GM21529 (cell line): ENCODE measurements at regions not wholly inside any gene's neighbourhood (a gene's known extent, or its start where the extent isn't known, plus 50 kb on each side); places are given as distances from the start of the nearest gene placed in this dataset.
"Not testable (repeated sequence)": the region's sequence is repeated elsewhere in the genome, so short reads cannot be mapped to it uniquely, and the experiment has no call there.

Experiments used
- ATAC-seq: cut with Tn5 transposase; IDR thresholded peaks from one replicate; pipeline ENCODE4 v1.9.1; 2021; ENCODE audit not compliant: unreplicated experiment

DNA sequence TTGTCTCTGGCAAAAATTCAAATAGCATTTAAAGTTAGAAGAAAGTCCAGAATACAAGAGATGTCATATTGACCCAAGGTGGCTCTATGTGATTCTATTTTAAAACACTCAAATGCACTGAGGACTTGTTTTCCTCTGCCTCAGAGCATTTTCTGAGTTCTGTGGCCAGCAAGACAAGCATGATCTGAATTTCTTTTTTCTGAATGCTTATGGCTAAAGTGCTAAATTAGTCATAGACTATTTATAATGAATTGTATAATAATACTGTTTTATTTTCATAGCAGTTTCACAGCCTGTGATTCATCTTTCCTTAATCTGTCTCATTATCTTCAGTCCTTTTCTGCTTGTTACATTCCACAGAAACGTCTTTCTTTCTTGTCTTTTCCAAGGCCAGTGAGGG, 63.9 kb upstream of the SEC22B start:
- ATAC-seq: not testable (repeated sequence)

- not testable (repeated sequence) for ATAC-seq
Observed at GRCh38 chr1:120239351-120239750, 63.0 kb upstream of the SEC22B start.

DNA sequence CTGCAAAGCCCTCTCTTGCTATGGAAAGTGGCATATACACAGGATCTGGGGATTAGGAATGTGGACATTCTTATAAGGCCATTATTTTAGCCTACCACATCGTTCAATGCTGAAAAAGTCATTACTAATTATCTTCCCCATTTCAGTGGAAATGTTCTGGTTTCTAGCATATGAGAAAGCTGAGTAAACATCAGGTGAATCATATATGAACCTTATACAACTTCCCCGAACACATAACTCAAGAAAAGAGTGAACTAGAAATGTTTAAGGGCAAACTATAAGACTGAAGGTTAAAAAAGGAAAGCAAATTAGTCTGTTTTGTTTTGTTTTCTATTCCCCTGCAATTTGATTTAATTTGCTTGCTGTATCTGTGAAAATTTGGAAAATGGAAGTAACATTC, 62.5 kb upstream of the SEC22B start:
- not testable (repeated sequence) for ATAC-seq

DNA sequence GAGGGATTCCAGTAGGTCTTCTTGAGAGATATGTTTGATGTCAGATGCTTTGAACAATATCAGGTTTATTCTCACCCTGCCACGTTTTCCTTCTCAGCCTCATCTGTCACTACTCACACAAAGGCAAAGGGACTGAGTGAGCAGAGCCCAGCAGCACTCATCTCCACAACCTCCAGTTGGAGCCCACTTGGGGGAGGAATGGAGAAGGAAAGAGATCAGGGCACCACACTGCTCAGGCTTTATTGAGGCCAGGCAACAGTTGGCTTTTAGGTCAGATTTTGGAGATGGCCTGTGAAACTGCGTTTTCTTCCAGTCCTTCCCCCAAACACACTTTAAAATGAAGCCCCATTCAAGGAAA, 57.3 kb upstream of the SEC22B start:
- not testable (repeated sequence) for ATAC-seq

DNA sequence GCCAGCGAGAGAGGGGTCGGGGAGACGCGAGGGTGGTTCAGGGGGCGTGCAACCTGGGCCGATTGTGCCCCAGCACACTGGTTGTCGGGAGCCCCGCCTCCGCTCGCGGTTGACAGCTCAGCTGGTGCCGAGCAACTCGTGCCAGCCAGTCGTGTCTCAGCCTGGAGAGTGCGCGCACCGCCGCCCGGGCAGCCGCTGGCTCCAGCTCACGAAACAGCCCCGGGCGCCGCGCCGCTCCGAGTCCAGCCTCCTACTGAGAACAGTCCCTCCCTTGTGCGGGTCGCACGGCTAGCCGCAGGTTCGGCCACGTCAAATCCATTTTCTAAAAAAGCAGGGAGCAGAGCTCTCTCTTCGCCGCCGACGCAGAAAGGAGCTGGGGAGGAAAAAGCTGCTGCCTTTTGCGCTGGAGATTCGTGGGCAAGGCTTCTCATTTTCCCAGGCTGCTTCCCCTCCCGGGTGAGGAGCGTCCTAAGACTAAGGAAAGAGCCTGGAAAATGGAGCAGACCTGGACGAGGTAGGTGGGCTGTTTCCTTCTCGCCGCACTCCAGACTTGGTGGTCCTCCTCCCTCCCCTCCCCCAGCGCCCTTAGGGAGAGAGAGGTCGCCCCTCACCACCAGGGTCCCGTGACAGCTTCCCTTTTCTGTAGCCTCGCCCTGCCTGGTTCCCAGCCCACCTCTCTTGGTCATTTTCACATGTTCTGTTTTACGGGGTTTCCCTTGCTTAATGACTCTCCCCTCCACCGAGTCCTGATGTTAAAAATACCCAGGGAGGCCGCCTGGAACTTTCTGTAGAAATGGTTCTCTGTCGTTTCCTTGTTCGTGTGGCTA, 56.7 kb upstream of the SEC22B start:
- ATAC-seq: not testable (repeated sequence)

DNA sequence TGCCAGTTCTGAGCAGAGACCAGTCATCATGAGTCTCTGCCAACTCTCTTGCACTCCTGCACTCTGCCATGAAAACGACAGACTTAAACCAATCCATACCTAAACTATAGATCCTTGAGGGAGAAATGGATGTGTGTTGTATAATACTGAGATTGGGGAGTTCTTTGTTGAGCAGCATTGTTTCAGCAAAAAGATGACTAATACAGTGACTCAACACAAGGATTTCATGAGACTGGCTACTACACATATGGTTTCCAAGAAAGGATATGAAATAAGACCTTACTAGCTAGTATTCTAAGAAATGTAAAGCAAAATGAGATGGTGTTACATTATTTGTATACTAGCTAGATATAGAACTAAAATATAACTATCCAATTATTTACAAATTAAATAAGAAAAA, 53.5 kb upstream of the SEC22B start:
- ATAC-seq: not testable (repeated sequence)
